GM21576 (cell line): ENCODE measurements at regions not wholly inside any gene's neighbourhood (a gene's known extent, or its start where the extent isn't known, plus 50 kb on each side); places are given as distances from the start of the nearest gene placed in this dataset.
"Not testable (repeated sequence)": the region's sequence is repeated elsewhere in the genome, so short reads cannot be mapped to it uniquely, and the experiment has no call there.

Experiments
- ATAC-seq: cut with Tn5 transposase; IDR thresholded peaks from one replicate; pipeline ENCODE4 v1.9.1; 2021; ENCODE audit warnings: mild to moderate bottlenecking, moderate library complexity; ENCODE audit not compliant: unreplicated experiment

GRCh38 chr14:84262932-84263331 is 1267.0 kb upstream of the FLRT2 start:
- ATAC-seq, result no peak

GRCh38 chr14:84272290-84272721 is 1257.6 kb upstream of the FLRT2 start:
- ATAC-seq, result no peak

- no peak for ATAC-seq
Measured at GRCh38 chr14:84273181-84273580, 1256.8 kb upstream of the FLRT2 start.

GRCh38 chr14:84282618-84283017 is 1247.3 kb upstream of the FLRT2 start:
- no peak for ATAC-seq

GRCh38 chr14:84288781-84289180 is 1241.2 kb upstream of the FLRT2 start:
- ATAC-seq, result no peak

- no peak for ATAC-seq
Measured at GRCh38 chr14:84298663-84299195, 1231.2 kb upstream of the FLRT2 start.

- no peak for ATAC-seq
Measured at GRCh38 chr14:84303140-84303539, 1226.8 kb upstream of the FLRT2 start.

- no peak for ATAC-seq
Measured at GRCh38 chr14:84312551-84312950, 1217.4 kb upstream of the FLRT2 start.

GRCh38 chr14:84323450-84323849 is 1206.5 kb upstream of the FLRT2 start:
- ATAC-seq, result no peak

GRCh38 chr14:84323978-84324377 is 1206.0 kb upstream of the FLRT2 start:
- ATAC-seq, result no peak

- no peak for ATAC-seq
Measured at GRCh38 chr14:84336433-84336832, 1193.5 kb upstream of the FLRT2 start.

GRCh38 chr14:84340938-84341337 is 1189.0 kb upstream of the FLRT2 start:
- ATAC-seq, result no peak

- ATAC-seq, result not testable (repeated sequence)
Measured at GRCh38 chr14:84341867-84342266, 1188.1 kb upstream of the FLRT2 start.

GRCh38 chr14:84343656-84344055 is 1186.3 kb upstream of the FLRT2 start:
- ATAC-seq, result no peak

GRCh38 chr14:84351646-84352045 is 1178.3 kb upstream of the FLRT2 start:
- no peak for ATAC-seq

- no peak for ATAC-seq
Measured at GRCh38 chr14:84361476-84361875, 1168.5 kb upstream of the FLRT2 start.

GRCh38 chr14:84375235-84375634 is 1154.7 kb upstream of the FLRT2 start:
- no peak for ATAC-seq

GRCh38 chr14:84390010-84390409 is 1139.9 kb upstream of the FLRT2 start:
- no peak for ATAC-seq

- no peak for ATAC-seq
Measured at GRCh38 chr14:84397631-84398030, 1132.3 kb upstream of the FLRT2 start.

GRCh38 chr14:84399296-84399910 is 1130.5 kb upstream of the FLRT2 start:
- no peak for ATAC-seq

- ATAC-seq, result no peak
Measured at GRCh38 chr14:84401631-84402030, 1128.3 kb upstream of the FLRT2 start.

GRCh38 chr14:84403585-84403984 is 1126.4 kb upstream of the FLRT2 start:
- no peak for ATAC-seq

- no peak for ATAC-seq
Measured at GRCh38 chr14:84404246-84404645, 1125.7 kb upstream of the FLRT2 start.
